ENCODE measurements at regions not wholly inside any gene's neighbourhood (a gene's known extent, or its start where the extent isn't known, plus 50 kb on each side); places are given as distances from the start of the nearest gene placed in this dataset.

GRCh38 chr5:98470747-98471146 is 302.7 kb upstream of the RGMB start:
- 95% methylated on average over 2 of the region's 2 CpGs; no CpG with 5 or more reads in 1 of the 2 experiments for WGBS, 2 experiments (ENCODE audit: extremely low coverage in 1 of 2, insufficient coverage in 1 of 2, insufficient read length in 1 of 2, insufficient replicate concordance in 2 of 2, low coverage in 1 of 2, low lambda C conversion rate in 2 of 2, missing lambda C conversion rate in 1 of 2)
- FAIRE-seq (no peak), DNase-seq (ENCODE audit: low read depth in 1 of 2, low spot score in 2 of 2) (no peak)
- Histone ChIP-seq H3K14ac (ENCODE audit: insufficient read length) (no peak overlapping the region), H2BK5ac (ENCODE audit: low read depth, low read length) (no peak overlapping the region), H4K8ac (ENCODE audit: extremely low read depth, insufficient read depth, low read length) (no peak overlapping the region), H3K23ac (ENCODE audit: insufficient read length) (no peak overlapping the region), H3K23me2 (ENCODE audit: low read depth, low read length) (no peaks in the 10 kb centered on the region), H4K20me1 (replicated peaks in 1 of 2; ENCODE audit: control insufficient read depth in 1 of 2, insufficient read depth in 2 of 2, low read length in 2 of 2) (no peaks in the 10 kb centered on the region), H3K4ac (replicated peaks; ENCODE audit: insufficient read length, low read depth, low read length) (no peak overlapping the region), H2BK12ac (ENCODE audit: low read depth, low read length) (no peak overlapping the region), H3K9ac (replicated peaks in 1 of 4; ENCODE audit: extremely low read depth in 1 of 4, low read depth in 3 of 4, low read length in 3 of 4) (no peak overlapping the region), H3K4me1 (replicated peaks in 1 of 4; ENCODE audit: control insufficient read depth in 3 of 4, insufficient read depth in 4 of 4, low read length in 3 of 4) (no peaks in the 10 kb centered on the region), H4K5ac (ENCODE audit: insufficient read length, low read depth, low read length) (no peak overlapping the region), H4K91ac (replicated peaks; ENCODE audit: insufficient read length, low read length) (no peak overlapping the region), H3K9me3 (ENCODE audit: insufficient read depth in 2 of 2, low read depth in 1 of 2, low read length in 1 of 2) (no peaks in the 10 kb centered on the region), H3K27ac (ENCODE audit: low read depth, low read length) (no peak overlapping the region), H2BK120ac (replicated peaks; ENCODE audit: low read depth, low read length) (no peak overlapping the region), H3K4me2 (ENCODE audit: insufficient read depth in 1 of 2, low read depth in 2 of 2, low read length in 2 of 2) (no peak overlapping the region), H2AK5ac (ENCODE audit: low read depth, low read length) (no peak overlapping the region), H3K27me3 (replicated peaks in 1 of 4; ENCODE audit: control insufficient read depth in 3 of 4, extremely low read depth in 1 of 4, insufficient read depth in 3 of 4, low read length in 3 of 4) (no peaks in the 10 kb centered on the region), H3K79me1 (ENCODE audit: low read depth, low read length) (no peaks in the 10 kb centered on the region), H3K56ac (replicated peaks; ENCODE audit: insufficient read length, low read depth, low read length) (no peak overlapping the region), H3K36me3 (ENCODE audit: control insufficient read depth in 2 of 4, insufficient read depth in 4 of 4, low read length in 3 of 4) (no peaks in the 10 kb centered on the region), H2BK15ac (ENCODE audit: low read length) (no peak overlapping the region), H2AFZ (ENCODE audit: low read length) (no peak overlapping the region), H3K79me2 (ENCODE audit: control insufficient read depth in 1 of 2, insufficient read depth in 2 of 2, low read length in 2 of 2) (no peaks in the 10 kb centered on the region), H3K18ac (ENCODE audit: extremely low read depth, low read length) (no peak overlapping the region), H3K4me3 (ENCODE audit: extremely low read depth in 1 of 4, insufficient read depth in 2 of 4, low read depth in 3 of 4, low read length in 4 of 4) (no peak overlapping the region), H2BK20ac (ENCODE audit: low read length) (no peak overlapping the region)
- CTCF ChIA-PET (ENCODE audit: partially characterized antibody), result no interaction called here
- TF ChIP-seq ASH2L (IDR thresholded peaks at IDR 0.05; ENCODE audit: low read length) (no peak), MAFK (IDR thresholded peaks at IDR 0.05; ENCODE audit: low read depth, low read length) (no peak), USF2 (IDR thresholded peaks at IDR 0.05; ENCODE audit: low read length) (no peak), YY1 (IDR thresholded peaks at IDR 0.05; ENCODE audit: low read depth, low read length) (no peak), RBBP5 (IDR thresholded peaks at IDR 0.05; ENCODE audit: borderline replicate concordance, low read depth, low read length) (no peak), POU5F1 (IDR thresholded peaks at IDR 0.05; ENCODE audit: low read depth, low read length) (no peak), SP1 (IDR thresholded peaks at IDR 0.05; ENCODE audit: low read depth, low read length) (no peak), CHD1 (IDR thresholded peaks at IDR 0.05; ENCODE audit: low read depth, low read length) (no peak)
- POLR2A ChIA-PET (ENCODE audit: partially characterized antibody), result no interaction called here

Data from H1 (cell line).